GM19467 (cell line): ENCODE measurements at regions not wholly inside any gene's neighbourhood (a gene's known extent, or its start where the extent isn't known, plus 50 kb on each side); places are given as distances from the start of the nearest gene placed in this dataset.
A peak's percentile ranks its signal among the peaks of the same experiment; 100 is the strongest.

Experiments used
- ATAC-seq: cut with Tn5 transposase; IDR thresholded peaks from one replicate; pipeline ENCODE4 v1.9.1; 2021; ENCODE audit warnings: mild to moderate bottlenecking, moderate library complexity; ENCODE audit not compliant: unreplicated experiment

DNA sequence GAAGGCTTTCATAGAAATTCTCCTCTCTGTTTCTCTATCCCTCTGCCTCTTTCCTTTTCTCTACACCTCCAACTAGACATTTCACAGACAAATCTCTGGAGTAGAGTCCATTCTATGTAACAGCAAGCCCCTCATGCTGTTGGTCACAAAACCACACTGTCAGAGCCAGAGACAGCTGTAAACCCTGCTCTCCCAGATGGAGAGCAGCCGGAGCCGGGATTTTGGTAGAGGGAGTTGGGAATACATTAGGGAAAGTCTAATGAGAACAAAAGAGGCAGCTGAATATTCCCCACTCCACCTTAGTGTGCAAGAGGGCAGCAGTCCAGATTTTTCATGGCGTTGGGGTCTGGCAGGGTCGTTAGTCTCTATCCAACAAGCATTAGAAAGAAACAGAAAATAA is 68.3 kb upstream of the EDN1 start:
- ATAC-seq, result no peak

DNA sequence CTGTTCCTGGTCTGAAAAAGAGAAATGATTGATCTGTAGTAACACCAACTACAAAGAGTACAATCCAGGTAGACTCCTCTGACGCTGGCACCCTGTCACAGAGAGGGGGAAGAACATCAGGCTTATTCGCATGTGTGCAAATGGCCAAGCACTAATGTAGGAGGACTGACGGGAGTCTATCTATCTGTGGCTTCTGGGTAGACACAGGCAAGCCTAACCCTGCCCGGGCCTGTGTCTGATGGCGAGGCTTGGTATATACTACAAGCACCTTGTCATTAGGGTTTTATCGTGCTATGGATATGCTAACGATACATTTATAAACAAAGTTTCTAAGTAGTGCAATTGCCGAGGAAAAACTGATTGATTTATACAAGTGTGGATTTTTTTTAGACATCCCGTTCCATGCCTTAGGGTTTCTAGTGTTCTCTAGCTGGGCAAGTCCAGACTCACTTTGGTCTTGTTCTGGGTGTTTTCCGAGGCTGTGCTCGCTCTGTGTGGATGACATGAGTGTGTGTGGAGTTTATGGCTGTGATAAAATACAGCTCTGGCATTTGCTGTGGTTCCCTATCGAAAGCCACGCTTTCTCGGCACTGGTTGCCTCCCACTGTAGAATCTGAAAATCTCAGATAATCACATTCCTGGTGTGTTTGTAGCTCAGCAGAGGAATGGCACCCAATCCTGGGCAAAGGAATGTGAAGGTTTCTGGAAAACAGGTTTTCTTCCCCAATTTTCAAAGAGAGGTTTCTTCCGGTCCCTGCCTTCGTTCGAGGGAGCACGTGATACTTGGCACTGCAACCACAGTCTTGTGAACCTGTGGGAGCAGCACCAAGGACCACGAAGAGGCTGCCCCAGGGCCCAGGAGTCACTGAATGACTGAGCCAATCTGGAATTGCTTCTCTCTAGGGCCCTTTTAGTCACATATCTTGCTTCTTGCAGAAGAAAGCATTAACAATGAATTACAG is 67.5 kb upstream of the EDN1 start:
- no peak for ATAC-seq

DNA sequence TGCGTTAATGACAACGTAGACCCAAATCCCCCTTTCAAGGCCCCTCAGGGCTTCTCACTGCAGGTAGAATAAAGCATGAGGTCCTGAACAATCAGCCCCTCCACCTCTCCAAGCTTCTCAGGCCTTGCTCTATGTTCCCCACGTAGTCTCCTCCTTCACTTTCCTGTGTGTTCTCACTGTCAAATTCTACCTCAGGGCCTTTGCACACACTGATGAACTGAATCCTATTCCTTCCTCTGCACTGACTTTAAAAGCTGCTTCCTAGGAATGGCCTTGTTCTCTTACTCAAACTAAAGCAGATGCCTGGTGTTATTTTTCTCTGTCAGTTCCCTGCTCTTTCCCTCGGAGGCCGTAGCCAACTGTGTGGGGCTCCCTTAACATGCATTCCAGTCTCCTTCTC is 66.8 kb upstream of the EDN1 start:
- ATAC-seq, result no peak

DNA sequence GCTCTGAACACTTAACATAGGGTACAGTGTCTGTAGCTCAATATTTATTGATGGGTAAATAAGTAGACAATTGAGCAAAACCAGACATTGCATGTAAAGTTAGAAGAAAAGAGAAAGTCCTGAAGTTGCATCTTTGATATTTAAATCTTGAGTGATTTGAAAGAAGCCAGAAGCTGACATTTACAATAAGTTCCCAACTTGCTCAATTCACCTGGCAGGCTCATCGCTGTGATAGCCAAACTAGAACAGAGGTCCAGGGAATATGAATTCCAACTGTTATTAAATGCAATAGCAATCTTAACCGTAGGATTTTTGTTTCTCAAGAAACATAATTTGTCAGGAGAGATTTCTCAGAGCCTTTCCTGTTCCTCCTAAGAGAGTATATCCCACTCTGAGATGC is 65.9 kb upstream of the EDN1 start:
- ATAC-seq, result no peak

DNA sequence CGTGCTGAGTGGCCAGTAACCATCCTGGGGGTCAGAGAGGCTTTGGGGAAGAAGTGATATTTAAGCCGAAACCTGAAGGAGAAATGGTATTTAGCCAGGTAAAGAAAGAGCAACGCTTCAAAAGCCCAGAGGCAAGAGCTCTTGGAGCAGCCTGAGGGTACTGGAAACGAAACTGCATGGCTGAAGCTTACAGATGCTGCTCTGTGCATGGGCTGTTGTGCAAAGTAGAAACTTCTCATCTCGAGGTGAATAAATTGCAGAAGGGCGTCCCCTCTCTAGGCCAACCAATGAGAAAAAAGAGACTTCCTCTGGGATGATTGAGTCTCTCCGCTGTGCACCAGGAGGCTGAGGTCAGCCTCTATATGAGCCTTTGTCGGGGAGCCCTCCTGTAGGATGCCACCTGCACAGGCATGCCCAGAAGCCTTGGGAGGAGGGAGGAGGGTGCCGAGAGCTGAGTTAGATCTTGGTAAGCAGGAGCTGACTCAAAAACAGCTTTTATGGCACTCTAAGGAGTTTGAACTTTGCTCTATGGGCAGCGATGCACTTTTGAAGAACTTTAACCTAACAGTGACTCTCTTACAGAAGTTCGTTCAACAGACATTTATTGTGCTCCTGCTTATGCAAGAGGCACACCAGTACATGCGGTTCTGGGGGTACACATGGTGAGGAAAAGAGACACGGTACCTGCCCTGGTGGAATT is 61.6 kb upstream of the EDN1 start:
- no peak for ATAC-seq

DNA sequence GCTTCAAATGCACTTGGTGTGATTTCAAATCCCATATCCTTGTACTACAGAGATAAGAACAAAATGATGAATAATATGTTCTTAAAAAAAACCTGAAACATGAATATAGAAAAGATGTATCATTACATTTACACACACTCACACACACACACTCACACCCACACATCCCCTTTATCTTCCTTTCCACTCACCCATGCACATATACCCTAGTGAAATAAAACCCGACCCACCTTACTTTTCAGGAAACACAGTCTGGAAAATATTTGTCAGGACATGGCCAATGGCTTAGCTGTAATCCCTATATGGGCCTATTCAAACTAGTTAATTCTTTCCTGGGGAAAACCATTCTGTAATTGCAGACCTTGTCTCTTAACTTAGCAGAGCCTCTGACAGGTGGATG is 60.8 kb upstream of the EDN1 start:
- ATAC-seq, result no peak

DNA sequence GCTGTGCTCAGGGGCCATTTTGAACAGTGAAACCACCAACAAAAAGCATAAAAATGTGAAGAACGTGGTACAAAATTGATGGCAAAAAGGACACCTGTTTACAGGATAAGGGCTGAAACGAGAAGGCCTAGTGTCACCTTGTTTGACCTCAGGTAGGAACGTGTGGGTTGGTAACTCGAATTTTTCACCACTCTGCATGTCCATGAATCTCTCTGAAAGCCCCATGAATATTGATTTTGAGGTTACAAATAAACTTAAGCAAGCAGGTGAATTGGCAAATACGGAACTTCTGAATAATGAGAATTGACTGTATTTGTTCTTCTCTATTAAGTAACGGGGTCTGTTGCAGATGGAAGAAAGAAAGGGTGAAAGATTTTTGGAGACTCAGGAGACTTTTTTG is 59.6 kb upstream of the EDN1 start:
- no peak for ATAC-seq

DNA sequence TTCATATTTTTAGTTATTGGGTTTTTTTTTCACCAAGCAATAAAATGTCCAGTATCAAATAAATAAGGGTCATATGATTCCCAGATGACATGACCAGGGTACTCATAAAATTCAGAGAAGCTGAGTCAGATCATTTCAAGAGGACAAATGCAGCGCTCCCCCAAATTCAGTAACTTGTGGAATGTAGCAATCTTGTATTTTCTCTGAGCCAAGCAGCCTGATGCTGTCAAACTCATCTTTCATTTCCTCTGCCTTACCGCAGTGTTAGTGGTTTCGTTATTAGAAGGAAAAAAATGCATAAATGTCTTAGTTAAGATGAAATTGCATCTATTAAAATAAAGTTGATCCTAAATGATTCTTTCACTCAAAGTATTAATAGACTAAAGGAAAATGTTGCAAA is 57.8 kb upstream of the EDN1 start:
- ATAC-seq, result peak; percentile 66

DNA sequence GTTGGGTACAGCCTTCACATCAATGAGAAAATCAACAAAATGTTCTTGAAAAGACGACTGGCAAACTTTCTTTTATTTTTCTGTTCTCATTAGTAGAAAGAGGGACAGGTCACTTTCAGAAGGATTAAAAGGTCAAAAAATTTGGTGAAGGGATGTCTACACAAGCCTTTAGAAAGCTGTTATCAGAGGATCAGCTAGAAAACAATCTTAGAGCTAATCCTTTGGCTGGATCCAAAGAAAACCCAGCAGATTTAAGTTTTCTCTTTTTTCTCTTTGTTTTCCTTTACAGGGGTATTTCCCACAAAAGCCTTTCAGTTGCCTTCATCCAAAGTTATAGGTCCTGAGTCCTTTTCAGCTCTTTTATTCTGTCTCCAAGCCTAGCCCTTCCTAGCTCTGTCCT is 57.3 kb upstream of the EDN1 start:
- ATAC-seq, result no peak

DNA sequence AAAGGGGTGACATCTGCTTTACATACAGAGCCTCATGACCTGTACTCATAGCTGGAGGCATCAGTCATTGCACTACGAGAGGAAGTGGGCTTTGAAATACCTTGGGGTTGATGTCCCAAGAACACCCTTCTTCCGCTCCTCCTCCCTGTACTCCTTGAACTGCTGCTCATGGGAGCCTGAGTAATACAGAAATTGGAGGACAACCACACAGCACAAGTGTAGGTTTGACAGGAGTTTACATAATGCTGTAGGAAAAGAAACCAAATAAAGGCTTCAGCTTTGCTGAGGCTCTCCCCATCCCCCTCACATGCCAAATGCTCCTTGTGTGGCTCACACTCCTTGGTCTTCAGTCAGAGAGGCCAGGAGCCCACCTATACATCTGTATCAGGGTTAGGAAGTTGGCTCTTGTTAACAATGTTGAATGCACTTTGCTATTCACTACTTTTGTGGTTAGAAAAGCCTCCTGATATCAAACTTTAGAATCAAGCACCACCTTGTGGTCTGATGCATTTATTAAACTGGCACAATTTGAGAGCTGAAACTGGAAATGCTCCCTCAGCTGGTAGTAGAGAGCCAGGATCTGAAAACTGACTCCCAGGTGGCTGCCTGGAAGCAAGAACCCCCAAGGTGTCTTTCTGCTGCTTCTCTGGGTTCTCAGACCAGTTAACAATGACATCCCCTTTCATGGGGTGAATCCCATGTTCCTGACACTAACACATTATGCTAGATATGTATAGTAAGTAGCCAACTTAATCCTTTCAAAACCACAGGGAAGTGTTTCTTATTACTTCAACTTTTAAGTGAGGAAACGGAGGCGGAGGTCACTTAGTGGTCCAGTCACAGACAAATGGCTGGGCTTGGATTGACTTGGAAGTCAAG is 56.2 kb upstream of the EDN1 start:
- no peak for ATAC-seq

DNA sequence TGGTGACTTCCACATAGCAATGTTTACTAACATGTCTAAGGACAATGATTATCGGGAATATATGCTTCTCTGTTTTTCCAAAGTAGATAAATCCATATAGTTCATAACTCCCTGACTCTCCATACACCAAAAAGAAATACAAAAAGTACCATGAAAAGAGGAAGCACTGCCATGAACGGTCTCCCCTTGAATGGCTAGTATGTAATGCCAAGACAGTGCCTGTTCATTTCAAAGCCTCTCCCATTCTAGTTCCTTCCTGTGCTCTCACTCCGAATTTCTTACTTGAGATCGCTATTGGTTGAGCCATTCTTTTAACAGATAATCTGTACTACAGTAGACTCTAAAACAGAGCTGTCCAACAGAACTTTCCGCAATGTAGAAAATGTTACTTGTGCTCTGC is 54.8 kb upstream of the EDN1 start:
- no peak for ATAC-seq

DNA sequence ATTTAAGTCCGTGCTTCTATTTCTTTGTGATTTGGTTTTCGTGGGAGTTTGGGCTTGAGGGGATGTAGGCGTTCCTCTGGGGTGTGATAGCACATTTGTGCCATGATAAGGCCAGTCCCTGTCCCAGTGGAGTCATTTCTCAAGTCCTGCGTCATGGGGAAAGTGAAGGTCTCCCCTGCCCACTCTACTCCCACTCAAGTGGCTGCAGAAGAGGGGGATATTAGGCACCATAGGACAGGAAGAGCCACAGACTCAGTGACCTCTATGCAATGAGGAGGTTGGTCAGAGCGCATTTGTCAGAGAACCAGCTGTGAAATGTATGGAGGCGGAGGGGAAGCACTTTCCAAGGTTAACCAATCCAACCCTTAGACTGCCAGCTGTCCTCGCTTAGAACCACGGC is 51.9 kb upstream of the EDN1 start:
- no peak for ATAC-seq
